ENCODE measurements at regions not wholly inside any gene's neighbourhood (a gene's known extent, or its start where the extent isn't known, plus 50 kb on each side); places are given as distances from the start of the nearest gene placed in this dataset.

DNA sequence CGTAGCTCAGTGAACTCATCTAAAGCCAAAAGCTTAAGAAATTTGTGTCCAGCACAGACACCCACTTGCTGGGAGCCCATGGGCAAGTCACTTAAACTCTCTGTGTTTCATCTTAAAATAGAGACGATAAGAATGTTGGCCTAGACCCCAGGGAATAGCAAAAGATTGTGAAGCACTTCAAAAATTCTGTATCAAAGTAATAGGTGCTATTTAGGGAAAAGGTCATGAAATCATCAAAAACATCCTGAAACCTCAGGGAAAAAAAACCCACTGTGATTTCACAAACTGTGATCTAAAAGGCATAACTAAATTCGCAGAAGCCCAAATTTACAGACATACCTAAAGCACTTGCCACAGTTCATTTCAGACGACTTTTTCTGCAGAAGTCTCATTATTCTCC lies 278.3 kb downstream of the NR2F1-AS1 start:
- DNase-seq (ENCODE audit: low spot score) = no peak
- no peak for TF ChIP-seq CTCF (IDR thresholded peaks at IDR 0.05; ENCODE audit: extremely low read depth, missing control alignments)

- no peak for DNase-seq (ENCODE audit: low spot score)
- TF ChIP-seq CTCF (IDR thresholded peaks at IDR 0.05; ENCODE audit: extremely low read depth, missing control alignments) = no peak
These were observed 280.1 kb downstream of the NR2F1-AS1 start for GRCh38 chr5:93300945-93301344.

DNA sequence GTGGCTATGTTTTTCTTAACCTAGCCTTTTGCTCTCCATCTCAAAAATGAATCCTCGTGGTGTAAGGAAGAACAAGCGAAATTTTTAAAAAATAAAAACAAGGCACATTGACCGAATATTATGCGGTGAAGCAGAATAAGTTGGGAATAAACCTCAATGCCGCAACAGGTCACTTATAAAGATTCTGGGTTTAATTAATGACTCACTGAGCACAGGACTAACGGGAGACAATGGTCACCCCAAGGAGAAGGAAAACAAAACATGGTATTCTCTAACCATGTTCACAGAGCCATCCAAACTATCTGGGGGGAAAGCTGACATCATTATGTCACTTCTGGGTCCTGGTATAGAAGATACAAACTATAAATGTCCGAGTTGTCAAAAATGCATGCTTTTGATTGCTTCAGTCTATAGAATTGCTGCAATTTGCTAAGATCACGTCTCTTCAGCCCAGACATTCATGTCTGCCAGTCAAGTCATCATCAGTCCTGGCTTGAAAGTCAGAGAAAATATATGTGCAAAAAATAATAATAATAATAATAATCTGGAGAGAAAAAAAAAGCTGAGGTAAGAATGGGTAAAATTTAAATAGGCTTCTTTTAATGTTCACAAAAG lies 280.6 kb downstream of the NR2F1-AS1 start:
- TF ChIP-seq CTCF (IDR thresholded peaks at IDR 0.05; ENCODE audit: extremely low read depth, missing control alignments) = no peak
- DNase-seq (ENCODE audit: low spot score) = no peak

- no peak for DNase-seq (ENCODE audit: low spot score)
- TF ChIP-seq CTCF (IDR thresholded peaks at IDR 0.05; ENCODE audit: extremely low read depth, missing control alignments) = no peak
These were observed 281.2 kb downstream of the NR2F1-AS1 start for GRCh38 chr5:93299681-93300308.

DNA sequence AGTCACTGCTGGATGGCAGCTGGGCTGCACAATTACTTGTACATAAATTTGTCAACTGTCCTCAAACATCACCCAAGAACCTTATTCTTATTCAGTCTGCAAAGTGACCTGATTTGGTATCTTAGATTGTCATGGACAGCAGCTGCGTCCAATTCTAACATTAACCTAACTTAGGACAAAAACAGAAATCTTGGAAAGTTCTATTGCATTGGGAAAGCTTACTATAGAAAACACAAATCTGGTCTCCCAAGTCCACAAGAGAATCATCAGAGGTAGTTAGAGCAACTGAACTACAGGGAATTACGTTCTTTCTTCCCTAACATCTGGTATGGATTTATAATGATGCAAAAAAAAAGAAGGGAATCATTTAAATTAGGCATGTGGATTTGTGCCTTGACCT lies 283.9 kb downstream of the NR2F1-AS1 start:
- DNase-seq (ENCODE audit: low spot score) = no peak
- no peak for TF ChIP-seq CTCF (IDR thresholded peaks at IDR 0.05; ENCODE audit: extremely low read depth, missing control alignments)

DNA sequence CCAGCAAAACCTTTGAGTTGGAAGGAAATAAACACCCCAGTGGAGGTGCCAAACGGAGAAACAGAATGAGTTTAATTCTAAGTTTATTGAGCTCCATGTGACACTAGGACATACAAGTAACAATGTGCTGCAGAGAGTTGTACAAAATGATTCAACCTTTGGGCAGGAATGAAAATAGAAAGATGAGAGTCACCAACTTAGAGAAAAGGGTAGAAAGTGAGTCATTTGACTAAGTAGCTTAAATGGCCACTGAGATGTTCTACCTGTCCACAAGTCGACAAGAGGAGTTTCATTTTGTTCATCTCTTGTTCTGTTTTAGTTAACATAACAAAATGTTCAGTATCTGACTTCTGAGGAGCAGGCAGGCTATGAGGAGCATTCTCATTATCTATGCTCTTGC lies 284.7 kb downstream of the NR2F1-AS1 start:
- no peak for TF ChIP-seq CTCF (IDR thresholded peaks at IDR 0.05; ENCODE audit: extremely low read depth, missing control alignments)
- DNase-seq (ENCODE audit: low spot score) = no peak

- no peak for DNase-seq (ENCODE audit: low spot score)
- no peak for TF ChIP-seq CTCF (IDR thresholded peaks at IDR 0.05; ENCODE audit: extremely low read depth, missing control alignments)
These were observed 286.0 kb downstream of the NR2F1-AS1 start for GRCh38 chr5:93294996-93295395.

All from GM20000 (cell line).